GM12891 (cell line): ENCODE measurements at regions not wholly inside any gene's neighbourhood (a gene's known extent, or its start where the extent isn't known, plus 50 kb on each side); places are given as distances from the start of the nearest gene placed in this dataset.

Experiments used
- POLR2A ChIP-seq: IDR thresholded peaks from 2 replicates; pipeline ENCODE4 v1.6.1; 2011; ENCODE audit warnings: low read depth, low read length, control low read depth
- TAF1 ChIP-seq: IDR thresholded peaks from 2 replicates; pipeline ENCODE4 v1.6.1; 2011; ENCODE audit warnings: low read depth, low read length, control low read depth

- TF ChIP-seq POLR2A (no peak), TAF1 (no peak)
Observed at GRCh38 chr5:124330595-124331220, 415.7 kb downstream of the ZNF608 start.
